ENCODE measurements at regions not wholly inside any gene's neighbourhood (a gene's known extent, or its start where the extent isn't known, plus 50 kb on each side); places are given as distances from the start of the nearest gene placed in this dataset.

- Histone ChIP-seq H3K36me3 (no peaks in the 10 kb centered on the region), H3K4me3 (no peak overlapping the region), H3K27ac (no peak overlapping the region), H3K9me3 (no peaks in the 10 kb centered on the region), H3K27me3 (no peaks in the 10 kb centered on the region), H3K4me1 (no peaks in the 10 kb centered on the region)
- intact Hi-C loops (cut with DNase I) = no loop called here
- WGBS (ENCODE audit: insufficient coverage, low coverage, low lambda C conversion rate, missing lambda C conversion rate) = 57% methylated on average over 4 of the region's 4 CpGs
- DNase-seq (no peak), ATAC-seq (no peak)
- TF ChIP-seq, protein P1, sequence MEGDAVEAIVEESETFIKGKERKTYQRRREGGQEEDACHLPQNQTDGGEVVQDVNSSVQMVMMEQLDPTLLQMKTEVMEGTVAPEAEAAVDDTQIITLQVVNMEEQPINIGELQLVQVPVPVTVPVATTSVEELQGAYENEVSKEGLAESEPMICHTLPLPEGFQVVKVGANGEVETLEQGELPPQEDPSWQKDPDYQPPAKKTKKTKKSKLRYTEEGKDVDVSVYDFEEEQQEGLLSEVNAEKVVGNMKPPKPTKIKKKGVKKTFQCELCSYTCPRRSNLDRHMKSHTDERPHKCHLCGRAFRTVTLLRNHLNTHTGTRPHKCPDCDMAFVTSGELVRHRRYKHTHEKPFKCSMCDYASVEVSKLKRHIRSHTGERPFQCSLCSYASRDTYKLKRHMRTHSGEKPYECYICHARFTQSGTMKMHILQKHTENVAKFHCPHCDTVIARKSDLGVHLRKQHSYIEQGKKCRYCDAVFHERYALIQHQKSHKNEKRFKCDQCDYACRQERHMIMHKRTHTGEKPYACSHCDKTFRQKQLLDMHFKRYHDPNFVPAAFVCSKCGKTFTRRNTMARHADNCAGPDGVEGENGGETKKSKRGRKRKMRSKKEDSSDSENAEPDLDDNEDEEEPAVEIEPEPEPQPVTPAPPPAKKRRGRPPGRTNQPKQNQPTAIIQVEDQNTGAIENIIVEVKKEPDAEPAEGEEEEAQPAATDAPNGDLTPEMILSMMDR (IDR thresholded peaks at IDR 0.05) = no peak
- no peak for TF ChIP-seq POLR2A (IDR thresholded peaks at IDR 0.05)
Measured at GRCh38 chr1:219374636-219375035, 201.0 kb downstream of the LYPLAL1 start.

GRCh38 chr1:219374046-219374566, 200.4 kb downstream of the LYPLAL1 start:
- Histone ChIP-seq H3K36me3 (no peaks in the 10 kb centered on the region), H3K4me3 (no peak overlapping the region), H3K4me1 (no peaks in the 10 kb centered on the region), H3K9me3 (no peaks in the 10 kb centered on the region), H3K27me3 (no peaks in the 10 kb centered on the region), H3K27ac (no peak overlapping the region)
- ATAC-seq (no peak), DNase-seq (no peak)
- 91% methylated on average over 5 of the region's 5 CpGs for WGBS (ENCODE audit: insufficient coverage, low coverage, low lambda C conversion rate, missing lambda C conversion rate)
- TF ChIP-seq, protein P1 (IDR thresholded peaks at IDR 0.05) = no peak
- intact Hi-C loops (cut with DNase I) = no loop called here

DNA sequence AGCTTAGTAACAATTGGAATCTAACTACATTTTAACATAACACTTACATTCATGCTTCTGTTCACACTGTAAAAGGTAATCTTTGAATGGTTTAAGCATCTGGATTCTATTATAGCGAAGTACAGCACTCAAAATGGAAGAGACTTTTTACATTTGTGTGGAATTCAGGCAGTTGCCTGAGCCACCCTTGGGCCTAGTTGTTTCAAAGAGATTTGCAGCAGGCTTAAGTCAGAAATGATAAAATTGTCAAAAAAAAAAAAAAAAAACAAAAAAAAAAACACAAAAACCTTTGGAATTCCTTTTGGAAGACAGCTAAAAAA, 199.9 kb downstream of the LYPLAL1 start:
- intact Hi-C loops (cut with DNase I) = no loop called here
- H3K36me3 ChIP-seq = no peaks in the 10 kb centered on the region
- no peak for DNase-seq
- H3K9me3 ChIP-seq = no peaks in the 10 kb centered on the region
- no peak for TF ChIP-seq POLR2A (IDR thresholded peaks at IDR 0.05)
- TF ChIP-seq, protein P1 (IDR thresholded peaks at IDR 0.05) = no peak
- 79% methylated on average over 1 of the region's 1 CpG for WGBS (ENCODE audit: insufficient coverage, low coverage, low lambda C conversion rate, missing lambda C conversion rate)
- no peaks in the 10 kb centered on the region for H3K4me1 ChIP-seq
- H3K4me3 ChIP-seq = no peak overlapping the region
- H3K27me3 ChIP-seq = no peaks in the 10 kb centered on the region
- H3K27ac ChIP-seq = no peak overlapping the region
- ATAC-seq = no peak

GRCh38 chr1:219372916-219373615, 199.4 kb downstream of the LYPLAL1 start:
- ATAC-seq (no peak), DNase-seq (no peak)
- Histone ChIP-seq H3K27me3 (no peaks in the 10 kb centered on the region), H3K4me1 (no peaks in the 10 kb centered on the region), H3K4me3 (no peak overlapping the region), H3K36me3 (no peaks in the 10 kb centered on the region), H3K27ac (no peak overlapping the region), H3K9me3 (no peaks in the 10 kb centered on the region)
- TF ChIP-seq POLR2A (IDR thresholded peaks at IDR 0.05) = no peak
- TF ChIP-seq, protein P1 (IDR thresholded peaks at IDR 0.05) = no peak
- 74% methylated on average over 3 of the region's 6 CpGs for WGBS (ENCODE audit: insufficient coverage, low coverage, low lambda C conversion rate, missing lambda C conversion rate)
- intact Hi-C loops (cut with DNase I) = no loop called here
